HTERT RPE-1 (cell line): ENCODE measurements at regions not wholly inside any gene's neighbourhood (a gene's known extent, or its start where the extent isn't known, plus 50 kb on each side); places are given as distances from the start of the nearest gene placed in this dataset.

Experiments used
- in situ Hi-C: fragments of 300-500 bp; cut with MboI; formaldehyde crosslinking; loops from 4 replicates; pipeline ENCODE4 v1.14.3; 2020; ENCODE audit warnings: low sequenced_read_pairs

GRCh38 chr10:4646547-4646946 is 179.5 kb upstream of the AKR1E2 start:
- in situ Hi-C loops: no loop called here

- in situ Hi-C loops: no loop called here
These were observed 180.2 kb upstream of the AKR1E2 start for GRCh38 chr10:4645836-4646235.

GRCh38 chr10:4643471-4643870 is 182.5 kb upstream of the AKR1E2 start:
- in situ Hi-C loops: no loop called here

- in situ Hi-C loops: no loop called here
These were observed 186.0 kb upstream of the AKR1E2 start for GRCh38 chr10:4639960-4640359.

- in situ Hi-C loops: no loop called here
These were observed 187.9 kb upstream of the AKR1E2 start for GRCh38 chr10:4638099-4638498.

- in situ Hi-C loops: no loop called here
These were observed 188.3 kb upstream of the AKR1E2 start for GRCh38 chr10:4637657-4638056.

GRCh38 chr10:4635883-4636282 is 190.1 kb upstream of the AKR1E2 start:
- in situ Hi-C loops: no loop called here

GRCh38 chr10:4635388-4635787 is 190.6 kb upstream of the AKR1E2 start:
- in situ Hi-C loops: no loop called here

GRCh38 chr10:4633776-4634175 is 192.2 kb upstream of the AKR1E2 start:
- in situ Hi-C loops: no loop called here

GRCh38 chr10:4633186-4633585 is 192.8 kb upstream of the AKR1E2 start:
- in situ Hi-C loops: no loop called here

- in situ Hi-C loops: no loop called here
These were observed 193.2 kb upstream of the AKR1E2 start for GRCh38 chr10:4632757-4633156.

- in situ Hi-C loops: no loop called here
These were observed 199.1 kb upstream of the AKR1E2 start for GRCh38 chr10:4626919-4627318.

GRCh38 chr10:4623757-4624420 is 202.1 kb upstream of the AKR1E2 start:
- in situ Hi-C loops: no loop called here

GRCh38 chr10:4623200-4623599 is 202.8 kb upstream of the AKR1E2 start:
- in situ Hi-C loops: no loop called here

- in situ Hi-C loops: no loop called here
These were observed 203.6 kb upstream of the AKR1E2 start for GRCh38 chr10:4622384-4622783.

GRCh38 chr10:4617589-4617988 is 208.4 kb upstream of the AKR1E2 start:
- in situ Hi-C loops: no loop called here

GRCh38 chr10:4615042-4615441 is 211.0 kb upstream of the AKR1E2 start:
- in situ Hi-C loops: no loop called here

- in situ Hi-C loops: no loop called here
These were observed 216.8 kb upstream of the AKR1E2 start for GRCh38 chr10:4609251-4609650.

- in situ Hi-C loops: no loop called here
These were observed 218.3 kb upstream of the AKR1E2 start for GRCh38 chr10:4607681-4608080.

GRCh38 chr10:4606856-4607636 is 219.0 kb upstream of the AKR1E2 start:
- in situ Hi-C loops: no loop called here

- in situ Hi-C loops: no loop called here
These were observed 223.1 kb upstream of the AKR1E2 start for GRCh38 chr10:4602764-4603491.

GRCh38 chr10:4599471-4599870 is 226.5 kb upstream of the AKR1E2 start:
- in situ Hi-C loops: no loop called here
